Epithelial cell of esophagus (primary cell): ENCODE measurements at regions not wholly inside any gene's neighbourhood (a gene's known extent, or its start where the extent isn't known, plus 50 kb on each side); places are given as distances from the start of the nearest gene placed in this dataset.

ENCODE experiments used
- DNase-seq: peaks from one replicate; pipeline ENCODE4 v3.0.0; 2010; ENCODE audit warnings: low read depth
- H3K4me3 ChIP-seq: 2 replicates; pipeline ENCODE4 v1.5.1; 2011; ENCODE audit warnings: mild to moderate bottlenecking, low read length, control low read depth
- CTCF ChIP-seq: IDR thresholded peaks from 2 replicates; pipeline ENCODE4 v1.5.1; 2011; ENCODE audit warnings: low read depth, mild to moderate bottlenecking, low read length, control low read depth, inconsistent platforms; ENCODE audit not compliant: insufficient read depth; ENCODE audit errors: missing control alignments

GRCh38 chr15:95444860-95445259, 885.6 kb upstream of the NR2F2 start:
- no peak overlapping the region for H3K4me3 ChIP-seq
- TF ChIP-seq CTCF: no peak
- no peak for DNase-seq

- no peak for TF ChIP-seq CTCF
- DNase-seq: no peak
- no peak overlapping the region for H3K4me3 ChIP-seq
Observed at GRCh38 chr15:95446854-95447253, 883.6 kb upstream of the NR2F2 start.

GRCh38 chr15:95447486-95447885, 883.0 kb upstream of the NR2F2 start:
- TF ChIP-seq CTCF: no peak
- DNase-seq: no peak
- no peak overlapping the region for H3K4me3 ChIP-seq

- TF ChIP-seq CTCF: no peak
- peak; percentile 25 for DNase-seq
- H3K4me3 ChIP-seq: no peak overlapping the region
Observed at GRCh38 chr15:95448531-95449229, 881.8 kb upstream of the NR2F2 start.

- H3K4me3 ChIP-seq: no peak overlapping the region
Observed at GRCh38 chr15:95449230-95449628, 881.3 kb upstream of the NR2F2 start.

GRCh38 chr15:95450413-95450812, 880.1 kb upstream of the NR2F2 start:
- no peak for TF ChIP-seq CTCF
- H3K4me3 ChIP-seq: no peak overlapping the region
- no peak for DNase-seq

More at GRCh38 chr15:95449230-95449628, 881.3 kb upstream of the NR2F2 start:
- no peak for DNase-seq
- no peak for TF ChIP-seq CTCF

- no peak overlapping the region for H3K4me3 ChIP-seq
- no peak for DNase-seq
- TF ChIP-seq CTCF: no peak
Observed at GRCh38 chr15:95451938-95452337, 878.6 kb upstream of the NR2F2 start.
